A549 (cell line): ENCODE measurements at regions not wholly inside any gene's neighbourhood (a gene's known extent, or its start where the extent isn't known, plus 50 kb on each side); places are given as distances from the start of the nearest gene placed in this dataset.

ENCODE experiments used
- ATAC-seq, 2 experiments: fragments of 200-7000 bp in 1 of 2; fragments of >200 bp in 1 of 2; cut with Nextera tagmentation in 1 of 2; cut with Tn5 transposase in 1 of 2; 3 replicates each; pipeline versions ENCODE4 v1.8.0 to v1.9.1; 2018 to 2020; ENCODE audit warnings: mild to moderate bottlenecking in 1 of 2, moderate library complexity in 1 of 2
- CTCF ChIA-PET: fragments of 300-600 bp; sonication (Branson Sonifier 250); formaldehyde crosslinking; extraction: SDS; loops from one replicate; lab custom pipeline; 2021; ENCODE audit warnings: antibody characterized with exemption, inconsistent platforms; lab: Yijun Ruan, JAX
- POLR2A ChIA-PET: fragments of 350-600 bp; formaldehyde crosslinking; extraction: SDS; loops from one replicate; lab custom pipeline; 2021; ENCODE audit warnings: antibody characterized with exemption, inconsistent platforms; lab: Yijun Ruan, JAX
- DNase-seq, 2 experiments: peaks; one replicate each; pipeline versions ENCODE4 v3.0.0 to v3.0.0-alpha.2; 2011 to 2016; ENCODE audit warnings: low read depth in 1 of 2, low spot score in 1 of 2
- FAIRE-seq: peaks from 2 replicates; lab custom pipeline; 2011; peaks lifted over from hg19 to GRCh38; lab: Jason Lieb, UNC
- H3K27ac ChIP-seq, 2 experiments: fragments of >200 bp; sonication (Bioruptor Twin); formaldehyde crosslinking; 3 replicates each; pipeline ENCODE4 v1.5.1; 2016 to 2017
- H3K4me1 ChIP-seq: fragments of >200 bp; sonication (Bioruptor Twin); formaldehyde crosslinking; 3 replicates; pipeline ENCODE4 v1.6.1; 2016
- H3K4me2 ChIP-seq: fragments of >200 bp; sonication (Bioruptor Twin); formaldehyde crosslinking; 3 replicates; pipeline ENCODE4 v1.6.1; 2016
- H3K4me3 ChIP-seq: fragments of >200 bp; sonication (Bioruptor Twin); formaldehyde crosslinking; 3 replicates; pipeline ENCODE4 v1.5.1; 2016
- H3K9me3 ChIP-seq: fragments of >200 bp; sonication (Bioruptor Twin); formaldehyde crosslinking; 3 replicates; pipeline ENCODE4 v1.6.1; 2016
- ATOH8 ChIP-seq: fragments of 250-450 bp; sonication (Bioruptor Pico); IDR thresholded peaks from 2 replicates; pipeline ENCODE4 v1.5.0; 2020; ENCODE audit warnings: low read depth, mild to moderate bottlenecking, moderate library complexity
- BCL3 ChIP-seq: fragments of >200 bp; sonication (Bioruptor Twin); formaldehyde crosslinking; IDR thresholded peaks from 3 replicates; pipeline ENCODE4 v1.6.1; 2016
- CBX2 ChIP-seq: fragments of 200-600 bp; sonication (generic); IDR thresholded peaks from 2 replicates; pipeline ENCODE4 v1.6.1; 2016; ENCODE audit warnings: low read depth, mild to moderate bottlenecking, borderline replicate concordance
- CEBPB ChIP-seq, 2 experiments: fragments of >200 bp in 1 of 2; sonication (Bioruptor Twin) in 1 of 2; formaldehyde crosslinking in 1 of 2; IDR thresholded peaks; 2 replicates each; pipeline ENCODE4 v1.6.1; 2012 to 2016
- CHD4 ChIP-seq: fragments of 200-600 bp; sonication (generic); IDR thresholded peaks from 2 replicates; pipeline ENCODE4 v1.6.1; 2016; ENCODE audit warnings: antibody characterized with exemption, mild to moderate bottlenecking, borderline replicate concordance
- CTCF ChIP-seq: fragments of >200 bp; sonication (Bioruptor Twin); formaldehyde crosslinking; IDR thresholded peaks from 3 replicates; pipeline ENCODE4 v1.5.1; 2016
- EHF ChIP-seq: fragments of 250-450 bp; sonication (Bioruptor Pico); IDR thresholded peaks from 2 replicates; pipeline ENCODE4 v1.5.0; 2020; ENCODE audit warnings: mild to moderate bottlenecking
- EHMT2 ChIP-seq: fragments of 200-600 bp; sonication (generic); IDR thresholded peaks from 2 replicates; pipeline ENCODE4 v1.6.1; 2016; ENCODE audit warnings: antibody characterized with exemption, low read depth, mild to moderate bottlenecking, moderate library complexity
- ELK1 ChIP-seq: fragments of 150-350 bp; IDR thresholded peaks from 2 replicates; pipeline ENCODE4 v1.6.1; 2014; ENCODE audit warnings: low read depth, mild to moderate bottlenecking, low read length
- ESRRA ChIP-seq: fragments of 150-350 bp; IDR thresholded peaks from 2 replicates; pipeline ENCODE4 v1.6.1; 2014; ENCODE audit warnings: mild to moderate bottlenecking, low read length, borderline replicate concordance
- FOSB ChIP-seq: fragments of 250-450 bp; sonication (Bioruptor Pico); IDR thresholded peaks from 2 replicates; pipeline ENCODE4 v1.5.0; 2020; ENCODE audit warnings: mild to moderate bottlenecking, moderate library complexity
- FOXS1 ChIP-seq: fragments of 250-450 bp; sonication (Bioruptor Pico); IDR thresholded peaks from 2 replicates; pipeline ENCODE4 v1.5.0; 2020; ENCODE audit warnings: mild to moderate bottlenecking, moderate library complexity
- HEYL ChIP-seq: fragments of 250-450 bp; sonication (Bioruptor Pico); IDR thresholded peaks from 2 replicates; pipeline ENCODE4 v1.8.0; 2021; ENCODE audit warnings: mild to moderate bottlenecking, moderate library complexity
- HMGXB4 ChIP-seq: fragments of 250-450 bp; sonication (Bioruptor Pico); IDR thresholded peaks from 2 replicates; pipeline ENCODE4 v1.5.0; 2021; ENCODE audit warnings: mild to moderate bottlenecking, moderate library complexity, borderline replicate concordance
- HOXB5 ChIP-seq: fragments of 250-450 bp; sonication (Bioruptor Pico); IDR thresholded peaks from 2 replicates; pipeline ENCODE4 v1.5.0; 2020; ENCODE audit warnings: mild to moderate bottlenecking, moderate library complexity
- JUN ChIP-seq, 2 experiments: fragments of >200 bp; sonication (Bioruptor Twin); formaldehyde crosslinking; IDR thresholded peaks; 2 replicates in 1 of 2; 3 replicates in 1 of 2; pipeline ENCODE4 v1.6.1; 2016 to 2017
- MAZ ChIP-seq: fragments of 150-350 bp; IDR thresholded peaks from 2 replicates; pipeline ENCODE4 v1.6.1; 2014; ENCODE audit warnings: antibody characterized with exemption, low read depth, low read length, borderline replicate concordance
- MYC ChIP-seq: IDR thresholded peaks from 2 replicates; pipeline ENCODE4 v1.6.1; 2012; ENCODE audit warnings: mild to moderate bottlenecking, inconsistent platforms, low read length, improper control_type of control experiment, borderline replicate concordance
- NR3C1 ChIP-seq: fragments of >200 bp; sonication (Bioruptor Twin); formaldehyde crosslinking; IDR thresholded peaks from 3 replicates; pipeline ENCODE4 v1.6.1; 2017
- PHF8 ChIP-seq: fragments of 200-600 bp; sonication (generic); IDR thresholded peaks from 2 replicates; pipeline ENCODE4 v1.6.1; 2016; ENCODE audit warnings: low read depth, mild to moderate bottlenecking, antibody characterized with exemption, moderate library complexity, borderline replicate concordance
- POLR2A ChIP-seq: IDR thresholded peaks from 2 replicates; pipeline ENCODE4 v1.6.1; 2012; ENCODE audit warnings: mild to moderate bottlenecking, low read length
- POLR2AphosphoS2 ChIP-seq: conservative IDR thresholded peaks from 2 replicates; pipeline ENCODE4 v1.6.1; 2012; ENCODE audit warnings: low read length, improper control_type of control experiment, inconsistent platforms
- RAD21 ChIP-seq, 2 experiments: fragments of >200 bp in 1 of 2; sonication (Bioruptor Twin) in 1 of 2; formaldehyde crosslinking in 1 of 2; IDR thresholded peaks in 1 of 2; conservative IDR thresholded peaks in 1 of 2; 2 replicates in 1 of 2; 3 replicates in 1 of 2; pipeline ENCODE4 v1.6.1; 2012 to 2018; ENCODE audit warnings: inconsistent platforms in 1 of 2
- RFX5 ChIP-seq: fragments of 450-650 bp; IDR thresholded peaks from 2 replicates; pipeline ENCODE4 v1.7.1; 2014; ENCODE audit warnings: antibody characterized with exemption, mild to moderate bottlenecking, moderate library complexity
- SMC3 ChIP-seq: fragments of >200 bp; sonication (Bioruptor Twin); formaldehyde crosslinking; IDR thresholded peaks from 3 replicates; pipeline ENCODE4 v1.6.1; 2018; ENCODE audit warnings: inconsistent platforms
- TP53 ChIP-seq: fragments of 250-450 bp; sonication (Bioruptor Pico); IDR thresholded peaks from 2 replicates; pipeline ENCODE4 v1.5.0; 2021; ENCODE audit warnings: mild to moderate bottlenecking, moderate library complexity
- ZC3H11A ChIP-seq: fragments of 450-650 bp; IDR thresholded peaks from 2 replicates; pipeline ENCODE4 v1.6.1; 2014; ENCODE audit warnings: antibody characterized with exemption, mild to moderate bottlenecking
- ZSCAN20 ChIP-seq: fragments of 250-450 bp; sonication (Bioruptor Pico); IDR thresholded peaks from 2 replicates; pipeline ENCODE4 v1.8.0; 2022; ENCODE audit warnings: mild to moderate bottlenecking, moderate library complexity
- WGBS: methylation state at CpG from one replicate; pipeline ENCODE4 v1.1.6; 2017; ENCODE audit errors: missing lambda C conversion rate; 5-methylcytosine and 5-hydroxymethylcytosine counted together

GRCh38 chr17:33989361-33990148 is 265.5 kb upstream of the CCL2 start:
- WGBS: 4% methylated on average over 8 of the region's 8 CpGs
- Histone ChIP-seq H3K4me3 (no peak overlapping the region), H3K4me2 (no peak overlapping the region), H3K27ac (no peak overlapping the region), H3K9me3 (no peaks in the 10 kb centered on the region), H3K4me1 (no peaks in the 10 kb centered on the region)
- ATAC-seq (no peak), FAIRE-seq (no peak), DNase-seq (no peak)
- no peak for TF ChIP-seq EHF
- TF ChIP-seq BCL3: no peak
- TF ChIP-seq CHD4: no peak
- no peak for TF ChIP-seq ZC3H11A
- TF ChIP-seq ZSCAN20 (CRISPR knock-in tag): no peak
- no peak for TF ChIP-seq EHMT2
- no peak for TF ChIP-seq TP53 (CRISPR knock-in tag)
- no peak for TF ChIP-seq FOXS1
- no peak for TF ChIP-seq RAD21 (conservative IDR thresholded peaks at IDR 0.05 in 1 of 2, IDR thresholded peaks at IDR 0.05 in 1 of 2)
- TF ChIP-seq MYC: no peak
- no peak for TF ChIP-seq ATOH8 (CRISPR knock-in tag)
- no peak for TF ChIP-seq HMGXB4 (CRISPR knock-in tag)
- no peak for TF ChIP-seq POLR2AphosphoS2
- TF ChIP-seq ELK1: no peak
- no peak for TF ChIP-seq POLR2A
- no peak for TF ChIP-seq HEYL (CRISPR knock-in tag)
- no peak for TF ChIP-seq ESRRA
- CTCF ChIA-PET: interaction anchor here (0.5 to 1.4 kb wide), 3 partner anchors 11 to 649 kb away, joined by 3 read pairs; no protein-coding TSS in a partner anchor
- POLR2A ChIA-PET: no interaction called here

- DNase-seq: no peak
- ChIA-PET POLR2A (no interaction called here), CTCF (interaction anchor here (1.3 to 1.6 kb wide), 2 partner anchors 19 to 213 kb away, joined by 3 to 4 read pairs; no protein-coding TSS in a partner anchor)
- H3K4me2 ChIP-seq: no peak overlapping the region
- 3% methylated on average over 3 of the region's 3 CpGs for WGBS
- no peaks in the 10 kb centered on the region for H3K4me1 ChIP-seq
- no peaks in the 10 kb centered on the region for H3K9me3 ChIP-seq
- H3K27ac ChIP-seq: no peak overlapping the region
- FAIRE-seq: no peak
- ATAC-seq: no peak
- no peak overlapping the region for H3K4me3 ChIP-seq
- no peak for TF ChIP-seq FOSB (CRISPR knock-in tag)
- no peak for TF ChIP-seq RFX5
- no peak for TF ChIP-seq MAZ
- no peak for TF ChIP-seq PHF8
- TF ChIP-seq CBX2: no peak
- TF ChIP-seq CTCF: no peak
- no peak for TF ChIP-seq HOXB5 (CRISPR knock-in tag)
- no peak for TF ChIP-seq ZC3H11A
- no peak for TF ChIP-seq CEBPB (IDR thresholded peaks at IDR 0.05)
- no peak for TF ChIP-seq SMC3
- TF ChIP-seq NR3C1: no peak
- TF ChIP-seq JUN (IDR thresholded peaks at IDR 0.05): no peak
- TF ChIP-seq HMGXB4 (CRISPR knock-in tag): no peak
Observed at GRCh38 chr17:33990943-33991706, 264.0 kb upstream of the CCL2 start.
